DOHH2 (cell line): ENCODE measurements at regions not wholly inside any gene's neighbourhood (a gene's known extent, or its start where the extent isn't known, plus 50 kb on each side); places are given as distances from the start of the nearest gene placed in this dataset.
"Not testable (repeated sequence)": the region's sequence is repeated elsewhere in the genome, so short reads cannot be mapped to it uniquely, and the experiment has no call there.

Source experiments
- EZH2phosphoT487 ChIP-seq: fragments of 200-600 bp; sonication (generic); IDR thresholded peaks from 2 replicates; pipeline ENCODE4 v1.6.1; 2017; ENCODE audit warnings: borderline replicate concordance, mild to moderate bottlenecking, antibody characterized with exemption, low read length, moderate library complexity, mixed read lengths
- TF ChIP-seq, protein P1 (sequence below): fragments of 200-600 bp; sonication (generic); IDR thresholded peaks from one replicate; pipeline ENCODE4 v1.5.1; 2014; ENCODE audit warnings: antibody characterized with exemption, mild to moderate bottlenecking, low read depth, low read length; ENCODE audit not compliant: poor library complexity, severe bottlenecking

DNA sequence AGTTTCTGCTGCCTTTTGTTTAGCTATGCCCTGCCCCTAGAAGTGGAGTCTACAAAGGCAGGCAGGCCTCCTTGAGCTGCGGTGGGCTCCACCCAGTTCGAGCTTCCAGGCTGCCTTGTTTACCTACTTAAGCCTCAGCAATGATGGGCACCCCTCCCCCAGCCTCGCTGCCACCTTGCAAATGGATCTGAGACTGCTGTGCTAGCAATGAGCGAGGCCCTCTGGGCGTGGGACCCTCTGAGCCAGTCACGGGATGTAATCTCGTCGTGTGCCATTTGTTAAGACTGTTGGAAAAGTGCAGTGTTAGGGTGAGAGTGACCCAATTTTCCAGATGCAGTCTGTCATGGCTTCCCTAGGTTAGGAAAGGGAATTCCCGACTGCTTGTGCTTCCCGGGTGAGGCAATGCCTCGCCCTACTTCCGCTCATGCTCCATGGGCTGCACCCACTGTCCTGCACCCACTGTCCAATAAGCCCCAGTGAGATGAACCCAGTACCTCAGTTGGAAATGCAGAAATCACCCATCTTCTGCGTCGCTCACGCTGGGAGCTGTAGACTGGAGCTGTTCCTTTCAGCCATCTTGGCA, 1641.8 kb upstream of the TMEFF2 start:
- TF ChIP-seq, protein P1, sequence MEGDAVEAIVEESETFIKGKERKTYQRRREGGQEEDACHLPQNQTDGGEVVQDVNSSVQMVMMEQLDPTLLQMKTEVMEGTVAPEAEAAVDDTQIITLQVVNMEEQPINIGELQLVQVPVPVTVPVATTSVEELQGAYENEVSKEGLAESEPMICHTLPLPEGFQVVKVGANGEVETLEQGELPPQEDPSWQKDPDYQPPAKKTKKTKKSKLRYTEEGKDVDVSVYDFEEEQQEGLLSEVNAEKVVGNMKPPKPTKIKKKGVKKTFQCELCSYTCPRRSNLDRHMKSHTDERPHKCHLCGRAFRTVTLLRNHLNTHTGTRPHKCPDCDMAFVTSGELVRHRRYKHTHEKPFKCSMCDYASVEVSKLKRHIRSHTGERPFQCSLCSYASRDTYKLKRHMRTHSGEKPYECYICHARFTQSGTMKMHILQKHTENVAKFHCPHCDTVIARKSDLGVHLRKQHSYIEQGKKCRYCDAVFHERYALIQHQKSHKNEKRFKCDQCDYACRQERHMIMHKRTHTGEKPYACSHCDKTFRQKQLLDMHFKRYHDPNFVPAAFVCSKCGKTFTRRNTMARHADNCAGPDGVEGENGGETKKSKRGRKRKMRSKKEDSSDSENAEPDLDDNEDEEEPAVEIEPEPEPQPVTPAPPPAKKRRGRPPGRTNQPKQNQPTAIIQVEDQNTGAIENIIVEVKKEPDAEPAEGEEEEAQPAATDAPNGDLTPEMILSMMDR = not testable (repeated sequence)
- TF ChIP-seq EZH2phosphoT487 = not testable (repeated sequence)
